H9 (cell line): ENCODE measurements at regions not wholly inside any gene's neighbourhood (a gene's known extent, or its start where the extent isn't known, plus 50 kb on each side); places are given as distances from the start of the nearest gene placed in this dataset.

Source experiments
- DNase-seq: peaks from one replicate; pipeline ENCODE4 v3.0.0-alpha.2; 2017
- H2AFZ ChIP-seq: one replicate; pipeline ENCODE4 v1.6.1; 2013; ENCODE audit warnings: mild to moderate bottlenecking, low read length, control low read depth, moderate library complexity
- H2AK5ac ChIP-seq: 2 replicates; pipeline ENCODE4 v1.6.1; 2013; ENCODE audit warnings: low read length, control low read depth, mixed read lengths; ENCODE audit not compliant: insufficient read length
- H2BK120ac ChIP-seq: one replicate; pipeline ENCODE4 v1.6.1; 2013; ENCODE audit warnings: low read depth, mild to moderate bottlenecking, low read length, control low read depth, inconsistent platforms; ENCODE audit not compliant: poor library complexity, severe bottlenecking
- H2BK12ac ChIP-seq: 2 replicates; pipeline ENCODE4 v1.6.1; 2013; ENCODE audit warnings: low read length, control low read depth, mixed read lengths, low read depth; ENCODE audit not compliant: insufficient read length
- H2BK15ac ChIP-seq: 2 replicates; pipeline ENCODE4 v1.6.1; 2013; ENCODE audit warnings: low read depth, low read length, control low read depth
- H2BK20ac ChIP-seq: one replicate; pipeline ENCODE4 v1.6.1; 2013; ENCODE audit warnings: low read depth, mild to moderate bottlenecking, low read length, control low read depth, inconsistent platforms; ENCODE audit not compliant: poor library complexity, severe bottlenecking
- H2BK5ac ChIP-seq: 2 replicates; pipeline ENCODE4 v1.6.1; 2013; ENCODE audit warnings: low read length, control low read depth, mixed read lengths; ENCODE audit not compliant: insufficient read length
- H3K14ac ChIP-seq: 2 replicates; pipeline ENCODE4 v1.6.1; 2013; ENCODE audit warnings: low read length, control low read depth; ENCODE audit not compliant: insufficient read depth
- H3K18ac ChIP-seq: 2 replicates; pipeline ENCODE4 v1.6.1; 2013; ENCODE audit warnings: low read depth, mild to moderate bottlenecking, mixed read lengths, low read length, control low read depth; ENCODE audit not compliant: insufficient read length
- H3K23ac ChIP-seq: 2 replicates; pipeline ENCODE4 v1.6.1; 2013; ENCODE audit warnings: low read length, control low read depth, mixed read lengths, low read depth; ENCODE audit not compliant: insufficient read length
- H3K23me2 ChIP-seq: 2 replicates; pipeline ENCODE4 v1.6.1; 2013; ENCODE audit warnings: low read depth, mild to moderate bottlenecking, mixed read lengths, low read length, control low read depth; ENCODE audit not compliant: insufficient read length, poor library complexity, severe bottlenecking
- H3K27ac ChIP-seq: 2 replicates; pipeline ENCODE4 v1.5.1; 2013; ENCODE audit warnings: low read length, control low read depth, mixed read lengths, low read depth; ENCODE audit not compliant: insufficient read length
- H3K27me3 ChIP-seq: 2 replicates; pipeline ENCODE4 v1.6.1; 2013; ENCODE audit warnings: low read length, control low read depth, inconsistent platforms; ENCODE audit not compliant: insufficient read depth
- H3K4ac ChIP-seq: 2 replicates; pipeline ENCODE4 v1.6.1; 2013; ENCODE audit warnings: low read depth, mild to moderate bottlenecking, control low read depth, inconsistent platforms, low read length, moderate library complexity
- H3K4me1 ChIP-seq: 2 replicates; pipeline ENCODE4 v1.6.1; 2013; ENCODE audit warnings: low read length, control low read depth, inconsistent platforms; ENCODE audit not compliant: insufficient read depth
- H3K4me2 ChIP-seq: 2 replicates; pipeline ENCODE4 v1.6.1; 2013; ENCODE audit warnings: low read length, control low read depth, mixed read lengths; ENCODE audit not compliant: insufficient read length, insufficient read depth
- H3K56ac ChIP-seq: 2 replicates; pipeline ENCODE4 v1.6.1; 2013; ENCODE audit warnings: low read depth, mild to moderate bottlenecking, mixed read lengths, low read length, control low read depth; ENCODE audit not compliant: insufficient read length
- H3K79me1 ChIP-seq: 2 replicates; pipeline ENCODE4 v1.6.1; 2013; ENCODE audit warnings: low read depth, mild to moderate bottlenecking, moderate library complexity, low read length, control low read depth, inconsistent platforms; ENCODE audit not compliant: insufficient read depth, poor library complexity, severe bottlenecking
- H3K79me2 ChIP-seq: 2 replicates; pipeline ENCODE4 v1.6.1; 2013; ENCODE audit warnings: low read length, control low read depth, inconsistent platforms; ENCODE audit not compliant: insufficient read depth
- H3K9ac ChIP-seq: 2 replicates; pipeline ENCODE4 v1.6.1; 2013; ENCODE audit warnings: low read length, control low read depth, mixed read lengths; ENCODE audit not compliant: insufficient read length; ENCODE audit errors: extremely low read depth
- H3K9me3 ChIP-seq: one replicate; pipeline ENCODE4 v1.6.1; 2013; ENCODE audit warnings: low read depth, low read length, inconsistent platforms; ENCODE audit not compliant: control insufficient read depth
- H3T11ph ChIP-seq: one replicate; pipeline ENCODE4 v1.6.1; 2013; ENCODE audit warnings: mild to moderate bottlenecking, low read length, control low read depth, inconsistent platforms
- H4K20me1 ChIP-seq: one replicate; pipeline ENCODE4 v1.6.1; 2013; ENCODE audit not compliant: control insufficient read depth, insufficient read length, insufficient read depth
- H4K5ac ChIP-seq: 2 replicates; pipeline ENCODE4 v1.6.1; 2013; ENCODE audit warnings: low read depth, mild to moderate bottlenecking, mixed read lengths, low read length, control low read depth; ENCODE audit not compliant: insufficient read length
- H4K8ac ChIP-seq: replicated peaks from 2 replicates; pipeline ENCODE4 v1.6.1; 2013; ENCODE audit warnings: low read length, control low read depth, mixed read lengths, low read depth; ENCODE audit not compliant: insufficient read length
- H4K91ac ChIP-seq: 2 replicates; pipeline ENCODE4 v1.6.1; 2013; ENCODE audit warnings: low read depth, mild to moderate bottlenecking, moderate library complexity, mixed read lengths, low read length, control low read depth; ENCODE audit not compliant: insufficient read length
- H3K27ac Mint-ChIP-seq, 3 experiments: 2 replicates in 2 of 3; 3 replicates in 1 of 3; pipeline ENCODE4 v1.8.0; 2020 to 2021; ENCODE audit warnings: mixed read lengths in 3 of 3, mild to moderate bottlenecking in 1 of 3, moderate library complexity in 1 of 3
- H3K27me3 Mint-ChIP-seq: 2 replicates; pipeline ENCODE4 v1.8.0; 2021; ENCODE audit warnings: low read depth, mild to moderate bottlenecking, moderate library complexity, mixed read lengths
- H3K36me3 Mint-ChIP-seq, 3 experiments: 2 replicates in 2 of 3; 3 replicates in 1 of 3; pipeline ENCODE4 v1.8.0; 2020 to 2021; ENCODE audit warnings: low read depth in 3 of 3, mixed read lengths in 3 of 3; ENCODE audit not compliant: insufficient read depth in 1 of 3
- H3K4me1 Mint-ChIP-seq, 2 experiments: 2 replicates each; pipeline ENCODE4 v1.8.0; 2020; ENCODE audit warnings: mixed read lengths in 2 of 2
- H3K4me3 Mint-ChIP-seq, 2 experiments: 2 replicates in 1 of 2; 3 replicates in 1 of 2; pipeline ENCODE4 v1.8.0; 2020 to 2021; ENCODE audit warnings: mild to moderate bottlenecking in 2 of 2, mixed read lengths in 2 of 2, moderate library complexity in 1 of 2
- H3K9me3 Mint-ChIP-seq, 2 experiments: 2 replicates in 1 of 2; 3 replicates in 1 of 2; pipeline ENCODE4 v1.8.0; 2020; ENCODE audit warnings: mild to moderate bottlenecking in 2 of 2, mixed read lengths in 2 of 2, moderate library complexity in 1 of 2
- WGBS: extraction: QIAGEN DNeasy Blood & Tissue Kit; methylation state at CpG from one replicate; pipeline ENCODE4 v1.1.7; 2013; ENCODE audit warnings: missing lambda C conversion rate, low lambda C conversion rate, mixed read lengths; ENCODE audit not compliant: insufficient read length; ENCODE audit errors: extremely low coverage; 5-methylcytosine and 5-hydroxymethylcytosine counted together
- TF ChIP-seq, protein P1 (sequence below): fragments of 200-600 bp; sonication (generic); conservative IDR thresholded peaks from 3 replicates; pipeline ENCODE4 v1.8.0; 2021; ENCODE audit warnings: antibody characterized with exemption, mild to moderate bottlenecking

DNA sequence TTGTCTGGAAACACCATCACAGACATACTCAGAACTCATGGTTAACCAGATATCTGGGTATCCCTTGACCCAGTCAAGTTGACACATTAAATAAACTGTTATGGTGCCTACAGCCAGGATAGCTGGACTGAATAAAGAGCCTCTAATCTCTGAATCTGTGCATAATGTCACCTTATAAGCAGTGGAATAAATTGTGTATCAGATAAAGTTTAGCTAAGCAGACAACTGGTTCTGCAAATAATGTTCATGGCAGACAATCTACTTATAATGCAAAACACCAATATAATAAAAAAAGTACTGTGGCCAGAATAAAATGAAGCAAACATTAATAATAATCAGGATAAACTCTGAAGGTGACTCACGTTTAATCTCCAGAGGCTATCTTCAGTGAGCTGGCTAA lies 628.5 kb upstream of the FAT3 start:
- H3K18ac ChIP-seq, result no peak overlapping the region
- Mint-ChIP-seq H3K9me3 (peaks cover 11 to 18% of the 10 kb centered on the region in 2 experiments), H3K4me1 (peaks cover 5 to 7% of the 10 kb centered on the region in 2 experiments; a peak in 1 of 4 replicates), H3K36me3 (peaks cover 0 to 13% (median 3%) of the 10 kb centered on the region in 3 experiments; a peak in 4 of 7 replicates), H3K4me3 (no peak overlapping the region), H3K27ac (no peak overlapping the region), H3K27me3 (no peaks in the 10 kb centered on the region)
- H3K56ac ChIP-seq, result no peak overlapping the region
- no peak overlapping the region for H2BK15ac ChIP-seq
- no peak overlapping the region for H3K14ac ChIP-seq
- TF ChIP-seq, protein P1, sequence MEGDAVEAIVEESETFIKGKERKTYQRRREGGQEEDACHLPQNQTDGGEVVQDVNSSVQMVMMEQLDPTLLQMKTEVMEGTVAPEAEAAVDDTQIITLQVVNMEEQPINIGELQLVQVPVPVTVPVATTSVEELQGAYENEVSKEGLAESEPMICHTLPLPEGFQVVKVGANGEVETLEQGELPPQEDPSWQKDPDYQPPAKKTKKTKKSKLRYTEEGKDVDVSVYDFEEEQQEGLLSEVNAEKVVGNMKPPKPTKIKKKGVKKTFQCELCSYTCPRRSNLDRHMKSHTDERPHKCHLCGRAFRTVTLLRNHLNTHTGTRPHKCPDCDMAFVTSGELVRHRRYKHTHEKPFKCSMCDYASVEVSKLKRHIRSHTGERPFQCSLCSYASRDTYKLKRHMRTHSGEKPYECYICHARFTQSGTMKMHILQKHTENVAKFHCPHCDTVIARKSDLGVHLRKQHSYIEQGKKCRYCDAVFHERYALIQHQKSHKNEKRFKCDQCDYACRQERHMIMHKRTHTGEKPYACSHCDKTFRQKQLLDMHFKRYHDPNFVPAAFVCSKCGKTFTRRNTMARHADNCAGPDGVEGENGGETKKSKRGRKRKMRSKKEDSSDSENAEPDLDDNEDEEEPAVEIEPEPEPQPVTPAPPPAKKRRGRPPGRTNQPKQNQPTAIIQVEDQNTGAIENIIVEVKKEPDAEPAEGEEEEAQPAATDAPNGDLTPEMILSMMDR, result no peak
- no peak overlapping the region for H2BK12ac ChIP-seq
- no peaks in the 10 kb centered on the region for H3K79me2 ChIP-seq
- no peak overlapping the region for H3K27ac ChIP-seq
- no peak overlapping the region for H2BK120ac ChIP-seq
- H2BK5ac ChIP-seq, result no peak overlapping the region
- H2AFZ ChIP-seq, result no peak overlapping the region
- H4K20me1 ChIP-seq, result no peaks in the 10 kb centered on the region
- H3K4me1 ChIP-seq, result no peaks in the 10 kb centered on the region; the same call in 1 of the 2 replicates
- H3K23me2 ChIP-seq, result no peaks in the 10 kb centered on the region
- no peak overlapping the region for H3K9ac ChIP-seq
- H2BK20ac ChIP-seq, result no peak overlapping the region
- no peak overlapping the region for H2AK5ac ChIP-seq
- WGBS, result no CpG with 5 or more reads among the region's 1 CpG
- H3K79me1 ChIP-seq, result no peaks in the 10 kb centered on the region
- DNase-seq, result no peak
- H4K5ac ChIP-seq, result no peak overlapping the region
- H4K91ac ChIP-seq, result no peak overlapping the region
- no peak overlapping the region for H3K4ac ChIP-seq
- H3K4me2 ChIP-seq, result no peak overlapping the region
- H4K8ac ChIP-seq, result no peak overlapping the region
- no peak overlapping the region for H3K23ac ChIP-seq
- H3K9me3 ChIP-seq, result no peaks in the 10 kb centered on the region
- no peaks in the 10 kb centered on the region for H3K27me3 ChIP-seq
- H3T11ph ChIP-seq, result no peak overlapping the region
